Subcutaneous abdominal adipose tissue (tissue), 5 donors: ENCODE measurements at regions not wholly inside any gene's neighbourhood (a gene's known extent, or its start where the extent isn't known, plus 50 kb on each side); places are given as distances from the start of the nearest gene placed in this dataset.

Experiments used
- H3K27ac ChIP-seq: one replicate; pipeline ENCODE4 v1.7.0; 2013; ENCODE audit warnings: low read depth, mild to moderate bottlenecking, inconsistent platforms, low read length, moderate library complexity
- H3K27me3 ChIP-seq, 5 donors: one replicate each; pipeline ENCODE4 v1.7.0; 2013; ENCODE audit warnings: low read length in 5 of 5, inconsistent platforms in 1 of 5; ENCODE audit not compliant: control insufficient read depth in 5 of 5, insufficient read depth in 4 of 5
- H3K36me3 ChIP-seq, 5 donors: one replicate each; pipeline ENCODE4 v1.7.0; 2013; ENCODE audit warnings: low read length in 5 of 5; ENCODE audit not compliant: control insufficient read depth in 5 of 5, insufficient read depth in 5 of 5
- H3K4me1 ChIP-seq, 5 donors: one replicate each; pipeline ENCODE4 v1.7.0; 2013; ENCODE audit warnings: low read length in 5 of 5, mild to moderate bottlenecking in 3 of 5, moderate library complexity in 1 of 5; ENCODE audit not compliant: control insufficient read depth in 5 of 5, insufficient read depth in 5 of 5
- H3K4me3 ChIP-seq, 5 donors: one replicate each; pipeline ENCODE4 v1.7.0; 2013; ENCODE audit warnings: low read length in 5 of 5, low read depth in 1 of 5
- H3K9ac ChIP-seq, 5 donors: one replicate each; pipeline ENCODE4 v1.7.0; 2013; ENCODE audit warnings: low read length in 5 of 5, mild to moderate bottlenecking in 4 of 5, moderate library complexity in 3 of 5
- H3K9me3 ChIP-seq, 5 donors: one replicate each; pipeline ENCODE4 v1.7.0; 2013; ENCODE audit warnings: low read length in 5 of 5; ENCODE audit not compliant: control insufficient read depth in 5 of 5
- donor health status: healthy.
- donor health status: healthy.
- donor health status: healthy.
- donor health status: healthy.
- donor health status: healthy.

DNA sequence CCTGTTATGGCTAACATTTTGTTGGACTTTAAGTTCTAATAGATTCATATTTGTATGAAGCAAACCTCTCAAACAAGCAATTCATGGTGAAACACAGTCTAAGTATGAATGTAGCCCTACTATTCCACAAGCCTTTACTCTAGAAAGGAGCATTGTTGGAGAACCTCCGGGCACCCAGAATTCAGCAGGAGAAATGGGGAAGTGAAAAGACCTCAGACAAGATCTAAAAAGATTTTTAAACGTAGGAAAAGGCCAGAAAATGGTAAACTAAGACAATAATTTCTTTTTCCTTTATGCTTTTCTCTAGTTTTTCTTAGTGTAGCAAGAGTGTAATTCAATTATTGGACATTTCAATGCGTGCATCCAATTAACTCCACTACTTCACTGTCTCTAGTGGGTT is 426.4 kb downstream of the INSC start:
- Histone ChIP-seq H3K36me3 (no peaks in the 10 kb centered on the region), H3K9ac (no peak overlapping the region), H3K4me3 (no peak overlapping the region), H3K9me3 (no peaks in the 10 kb centered on the region), H3K27me3 (no peaks in the 10 kb centered on the region), H3K27ac (no peak overlapping the region), H3K4me1 (no peaks in the 10 kb centered on the region)

DNA sequence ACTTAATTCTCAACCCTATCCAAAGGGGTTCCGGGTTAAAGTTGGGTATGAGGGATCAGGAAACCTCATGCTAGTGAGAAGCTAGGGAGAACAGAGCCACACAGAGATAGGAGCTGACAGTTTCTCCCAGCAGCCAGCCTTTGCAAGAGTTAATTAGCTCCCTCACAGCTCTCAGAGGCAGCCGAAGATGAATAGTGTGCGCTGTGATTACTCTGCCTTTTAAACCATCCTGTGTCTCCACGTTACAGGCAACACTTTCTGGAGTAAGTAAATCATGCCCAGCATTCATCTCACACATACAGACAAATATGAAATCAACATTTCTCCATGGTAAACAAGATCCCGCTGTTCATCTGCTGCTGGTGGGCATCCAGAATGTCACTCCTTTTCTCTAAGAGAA is 429.6 kb downstream of the INSC start:
- Histone ChIP-seq H3K9ac (no peak overlapping the region), H3K36me3 (no peaks in the 10 kb centered on the region), H3K4me1 (no peaks in the 10 kb centered on the region), H3K4me3 (no peak overlapping the region), H3K27me3 (no peaks in the 10 kb centered on the region), H3K9me3 (peaks cover 0 to 5% (median 0%) of the 10 kb centered on the region in 5 donors), H3K27ac (no peak overlapping the region)

DNA sequence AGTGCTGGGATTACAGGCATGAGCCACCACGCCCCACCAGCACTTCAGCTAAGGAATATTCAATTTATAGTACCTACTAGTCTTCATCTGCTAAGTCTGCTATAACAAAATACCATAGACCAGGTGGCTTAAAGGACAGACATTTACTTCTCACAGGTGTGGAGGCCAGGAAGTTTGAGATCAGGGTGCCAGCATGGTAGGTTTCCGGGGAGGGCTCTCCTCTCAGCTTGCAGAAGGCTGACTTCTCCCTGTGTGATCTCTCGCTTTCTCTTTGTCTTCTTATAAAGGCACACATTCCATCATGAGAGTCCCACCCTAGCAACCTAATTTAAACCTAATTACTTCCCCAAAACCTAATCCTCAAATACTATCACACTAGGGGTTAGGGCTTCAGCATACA is 433.0 kb downstream of the INSC start:
- Histone ChIP-seq H3K4me3 (no peak overlapping the region), H3K9ac (no peak overlapping the region), H3K9me3 (peaks cover 0 to 5% (median 0%) of the 10 kb centered on the region in 5 donors), H3K36me3 (no peaks in the 10 kb centered on the region), H3K4me1 (peaks cover 0 to 5% (median 0%) of the 10 kb centered on the region in 5 donors), H3K27me3 (no peaks in the 10 kb centered on the region), H3K27ac (no peak overlapping the region)

DNA sequence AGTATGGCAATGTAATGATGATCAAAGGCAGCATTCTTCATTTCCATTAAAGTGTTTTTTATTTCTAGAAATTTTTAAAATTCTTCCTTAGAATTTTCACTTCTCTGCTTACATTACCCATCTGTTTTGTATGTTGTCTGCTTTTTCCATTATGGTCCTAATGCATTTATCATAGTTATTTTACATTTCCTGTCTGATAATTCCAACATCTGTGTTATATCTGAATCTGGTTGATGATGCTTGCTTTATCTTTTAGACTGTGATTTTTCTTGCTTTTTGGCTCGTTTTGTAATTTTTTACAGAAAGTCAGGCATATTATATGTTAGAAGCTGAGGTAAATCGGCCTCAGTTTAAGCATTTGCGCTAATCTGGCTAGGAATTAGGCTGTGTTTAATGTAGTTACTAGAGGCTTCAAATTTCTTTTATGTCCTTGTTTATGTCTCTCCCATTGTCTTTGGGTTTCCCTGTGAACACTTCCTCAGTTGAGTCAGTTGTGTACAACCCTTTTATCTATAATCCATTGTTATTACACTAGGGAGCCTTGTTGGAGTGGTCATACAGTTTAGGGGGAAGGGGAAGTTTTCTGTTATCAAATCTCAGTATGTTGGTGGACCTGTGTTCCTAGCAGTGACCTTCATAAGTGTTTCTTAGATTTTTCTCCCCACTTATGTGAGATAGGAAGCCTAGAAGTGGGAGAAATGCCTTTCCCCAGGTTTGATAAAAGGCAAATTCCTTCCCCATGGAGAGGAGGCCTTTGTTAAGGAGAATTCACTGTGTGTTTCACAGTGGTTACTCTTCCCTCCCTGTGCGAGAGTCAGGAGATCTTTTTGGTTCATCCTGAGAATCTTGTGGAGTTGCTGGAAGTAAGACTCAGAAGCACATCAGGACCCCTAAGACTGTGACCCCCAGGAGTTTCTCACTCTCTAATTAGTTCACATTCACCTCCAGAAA is 437.5 kb downstream of the INSC start:
- H3K36me3 ChIP-seq = no peaks in the 10 kb centered on the region
- peaks cover 0 to 5% (median 0%) of the 10 kb centered on the region in 5 donors for H3K9me3 ChIP-seq
- H3K27me3 ChIP-seq = no peaks in the 10 kb centered on the region
- H3K4me1 ChIP-seq = peaks cover 0 to 5% (median 0%) of the 10 kb centered on the region in 5 donors
- H3K9ac ChIP-seq = no peak overlapping the region
- H3K27ac ChIP-seq = no peak overlapping the region
- H3K4me3 ChIP-seq = no peak overlapping the region

DNA sequence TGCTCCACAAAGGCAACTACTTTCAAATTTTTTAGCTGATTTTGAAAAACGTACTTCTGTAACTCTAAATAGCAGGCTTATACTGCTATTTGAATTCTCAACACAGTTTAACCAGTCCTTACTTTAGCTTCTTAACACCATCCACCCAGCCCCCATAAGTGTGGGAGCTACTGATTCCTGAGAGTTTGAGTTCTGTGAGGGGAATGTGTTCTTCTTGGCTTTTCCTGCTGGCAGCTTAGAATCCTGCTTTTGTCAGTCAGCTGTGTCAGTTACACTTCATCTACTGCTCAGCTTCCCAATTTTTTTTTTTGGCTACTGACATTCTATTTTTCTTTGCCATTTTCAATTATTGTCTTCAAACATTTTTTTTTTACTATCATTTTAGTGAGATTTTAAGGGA is 440.4 kb downstream of the INSC start:
- no peak overlapping the region for H3K9ac ChIP-seq
- H3K4me1 ChIP-seq = peaks cover 0 to 7% (median 0%) of the 10 kb centered on the region in 5 donors
- H3K27ac ChIP-seq = no peak overlapping the region
- H3K36me3 ChIP-seq = no peaks in the 10 kb centered on the region
- H3K27me3 ChIP-seq = peaks cover 0 to under 1% (median 0%) of the 10 kb centered on the region in 5 donors
- H3K9me3 ChIP-seq = no peaks in the 10 kb centered on the region
- no peak overlapping the region for H3K4me3 ChIP-seq

DNA sequence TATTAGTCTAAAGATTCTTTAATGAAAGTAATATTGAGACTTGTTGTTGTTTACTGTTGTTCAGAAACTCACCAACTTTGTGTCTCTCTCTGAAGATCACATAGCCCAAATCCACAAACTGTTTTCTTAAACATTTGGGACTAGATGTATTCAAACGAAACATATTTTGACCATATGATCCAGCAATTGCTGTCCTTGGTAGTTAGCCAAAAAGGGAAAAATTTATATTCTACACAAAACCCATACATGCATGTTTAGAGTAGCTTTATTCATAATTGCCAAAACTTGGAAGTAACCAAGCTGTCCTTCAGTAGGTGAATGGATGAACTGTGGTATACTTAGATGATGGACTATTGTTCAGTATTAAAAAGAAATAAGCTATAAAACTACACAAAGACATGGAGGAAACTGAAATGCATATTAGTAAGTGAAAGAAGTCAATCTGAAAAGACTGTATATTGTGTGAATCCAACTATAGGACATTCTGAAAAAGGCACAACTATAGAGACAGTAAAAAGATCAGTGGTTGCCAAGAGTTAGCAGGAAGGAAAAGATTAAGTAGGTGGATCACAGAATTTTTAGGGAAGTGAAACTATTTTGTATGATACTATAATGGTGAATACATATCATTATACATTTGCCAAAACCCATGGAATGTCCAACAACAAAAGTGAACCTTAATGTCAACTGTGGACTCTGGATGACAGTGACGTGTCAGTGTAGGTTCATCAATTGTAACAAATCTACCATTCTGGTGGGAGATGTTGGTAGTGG is 442.9 kb downstream of the INSC start:
- Histone ChIP-seq H3K27ac (no peak overlapping the region), H3K9ac (no peak overlapping the region), H3K27me3 (peaks cover 0 to 5% (median 0%) of the 10 kb centered on the region in 5 donors), H3K4me1 (peaks cover 0 to 2% (median 0%) of the 10 kb centered on the region in 5 donors), H3K9me3 (no peaks in the 10 kb centered on the region), H3K4me3 (no peak overlapping the region), H3K36me3 (no peaks in the 10 kb centered on the region)

DNA sequence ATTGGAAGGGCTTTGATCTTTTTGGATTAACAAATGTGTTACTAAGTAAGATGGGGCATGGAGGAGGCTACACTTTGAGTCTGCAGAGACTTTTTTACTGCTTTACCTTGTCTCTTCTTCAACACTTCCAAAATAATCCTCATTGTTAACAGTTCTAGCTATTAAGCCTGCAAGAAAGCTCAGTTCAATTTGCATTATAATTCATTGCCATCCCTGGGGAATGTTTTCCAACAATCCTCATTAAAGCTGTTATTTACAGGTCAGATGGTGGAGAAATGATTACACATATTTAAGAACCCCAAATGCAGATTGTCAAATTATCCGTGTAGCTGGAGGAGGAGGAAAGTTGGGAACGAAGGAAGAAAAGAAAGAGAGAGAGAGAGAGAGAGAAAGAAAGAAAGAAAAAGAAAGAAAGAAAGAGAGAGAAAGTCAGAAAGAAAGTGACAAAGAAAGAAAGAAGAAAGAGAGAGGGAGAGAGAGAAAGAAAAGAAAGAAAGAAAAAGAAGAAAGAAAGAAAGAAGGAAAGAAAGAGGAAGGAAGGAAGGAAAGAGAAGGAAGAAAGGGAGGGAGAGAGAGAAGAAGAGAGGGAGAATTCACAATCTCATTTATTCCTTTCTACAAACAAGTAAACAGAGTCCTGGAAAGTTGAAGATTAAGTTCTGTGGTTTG is 443.9 kb downstream of the INSC start:
- Histone ChIP-seq H3K9me3 (no peaks in the 10 kb centered on the region), H3K4me1 (peaks cover 0 to 2% (median 0%) of the 10 kb centered on the region in 5 donors), H3K9ac (no peak overlapping the region), H3K36me3 (no peaks in the 10 kb centered on the region), H3K27ac (no peak overlapping the region), H3K27me3 (peaks cover 0 to 5% (median 0%) of the 10 kb centered on the region in 5 donors), H3K4me3 (no peak overlapping the region)

DNA sequence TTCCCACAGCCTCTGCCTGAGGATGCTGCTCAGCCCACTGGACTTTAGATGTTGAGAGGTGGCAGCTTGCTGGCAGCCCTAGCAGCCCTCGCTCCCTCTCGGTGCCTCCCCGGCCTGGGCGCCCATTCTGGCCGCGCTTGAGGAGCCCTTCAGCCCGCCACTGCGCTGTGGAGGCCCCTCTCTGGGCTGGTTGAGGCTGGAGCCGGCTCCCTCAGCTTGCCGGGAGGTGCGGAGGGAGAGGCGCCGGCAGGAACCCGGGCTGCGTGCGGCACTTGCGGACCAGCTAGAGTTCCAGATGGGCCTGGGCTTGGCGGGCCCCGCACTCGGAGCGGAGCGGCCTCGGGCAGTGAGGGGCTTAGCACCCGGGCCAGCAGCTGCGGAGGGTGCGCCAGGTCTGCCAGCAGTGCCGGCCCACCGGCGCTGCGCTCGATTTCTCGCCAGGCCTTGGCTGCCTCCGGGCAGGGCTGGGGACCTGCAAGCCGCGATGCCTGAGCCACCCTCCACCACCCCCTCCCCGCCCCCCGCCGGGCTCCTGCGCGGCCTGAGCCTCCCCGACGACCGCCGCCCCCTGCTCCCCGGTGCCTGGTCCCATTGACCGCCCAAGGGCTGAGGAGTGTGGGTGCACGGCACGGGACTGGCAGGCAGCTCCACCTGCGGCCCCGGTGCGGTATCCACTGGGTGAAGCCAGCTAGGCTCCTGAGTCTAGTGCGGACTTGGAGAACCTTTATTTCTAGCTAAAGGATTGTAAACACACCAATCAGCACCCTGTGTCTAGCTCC is 446.2 kb downstream of the INSC start:
- Histone ChIP-seq H3K36me3 (no peaks in the 10 kb centered on the region), H3K27ac (no peak overlapping the region), H3K9ac (no peak overlapping the region), H3K27me3 (peaks cover 0 to 5% (median 0%) of the 10 kb centered on the region in 5 donors), H3K4me1 (peaks cover 0 to 4% (median 0%) of the 10 kb centered on the region in 5 donors), H3K9me3 (no peaks in the 10 kb centered on the region), H3K4me3 (no peak overlapping the region)

DNA sequence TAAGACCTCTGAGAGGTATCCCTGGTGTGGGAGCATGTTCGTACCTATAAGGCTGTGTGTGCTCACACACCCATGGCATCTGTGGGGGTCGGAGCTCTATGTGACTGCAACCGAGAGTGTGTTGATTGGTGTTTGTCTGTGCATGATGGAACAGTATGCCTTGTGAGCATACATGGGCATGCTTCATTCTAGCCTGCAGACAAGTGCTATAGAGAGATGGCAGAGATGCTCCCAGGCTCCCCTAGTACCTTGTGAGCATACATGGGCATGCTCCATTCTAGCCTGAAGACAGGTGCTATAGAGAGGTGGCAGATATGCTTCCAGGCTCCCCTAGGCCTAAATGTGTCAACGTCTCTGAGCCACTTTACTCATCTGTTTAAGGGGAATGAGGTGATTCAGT is 447.5 kb downstream of the INSC start:
- Histone ChIP-seq H3K9me3 (no peaks in the 10 kb centered on the region), H3K27ac (no peak overlapping the region), H3K9ac (no peak overlapping the region), H3K27me3 (peaks cover 0 to 5% (median 0%) of the 10 kb centered on the region in 5 donors), H3K36me3 (no peaks in the 10 kb centered on the region), H3K4me1 (peaks cover 0 to 6% (median 0%) of the 10 kb centered on the region in 5 donors), H3K4me3 (no peak overlapping the region)
